T-helper 1 cell treated with Interleukin-12 subunit alpha and Interleukin-12 subunit beta and Interleukin-4 antibody, amounts not matched to agents 30 μg/mL and 1 μg/mL, for 36 hours (primary cell): ENCODE measurements at regions not wholly inside any gene's neighbourhood (a gene's known extent, or its start where the extent isn't known, plus 50 kb on each side); places are given as distances from the start of the nearest gene placed in this dataset.
"Not testable (repeated sequence)": the region's sequence is repeated elsewhere in the genome, so short reads cannot be mapped to it uniquely, and the experiment has no call there.

Experiments used
- H3K27ac Mint-ChIP-seq: one replicate; pipeline ENCODE4 v1.8.0; 2021; ENCODE audit warnings: mild to moderate bottlenecking, mixed read lengths
- H3K27me3 Mint-ChIP-seq: one replicate; pipeline ENCODE4 v1.8.0; 2021; ENCODE audit warnings: low read depth, mixed read lengths
- H3K36me3 Mint-ChIP-seq: one replicate; pipeline ENCODE4 v1.8.0; 2021; ENCODE audit warnings: low read depth, mixed read lengths
- H3K4me1 Mint-ChIP-seq: one replicate; pipeline ENCODE4 v1.8.0; 2021; ENCODE audit warnings: low read depth, mixed read lengths
- H3K4me3 Mint-ChIP-seq: one replicate; pipeline ENCODE4 v1.8.0; 2021; ENCODE audit warnings: mild to moderate bottlenecking, moderate library complexity, mixed read lengths
- H3K9me3 Mint-ChIP-seq: one replicate; pipeline ENCODE4 v1.8.0; 2021; ENCODE audit warnings: mixed read lengths

GRCh38 chr18:1665079-1665478 lies 760.4 kb downstream of the ADCYAP1 start:
- no peaks in the 10 kb centered on the region for H3K36me3 Mint-ChIP-seq
- H3K9me3 Mint-ChIP-seq, result no peaks in the 10 kb centered on the region
- H3K27me3 Mint-ChIP-seq, result no peaks in the 10 kb centered on the region
- H3K4me3 Mint-ChIP-seq, result no peak overlapping the region
- H3K4me1 Mint-ChIP-seq, result no peaks in the 10 kb centered on the region
- no peak overlapping the region for H3K27ac Mint-ChIP-seq

GRCh38 chr18:1668279-1668678 lies 763.6 kb downstream of the ADCYAP1 start:
- no peaks in the 10 kb centered on the region for H3K36me3 Mint-ChIP-seq
- no peaks in the 10 kb centered on the region for H3K4me1 Mint-ChIP-seq
- H3K27me3 Mint-ChIP-seq, result no peaks in the 10 kb centered on the region
- no peak overlapping the region for H3K27ac Mint-ChIP-seq
- H3K9me3 Mint-ChIP-seq, result no peaks in the 10 kb centered on the region
- no peak overlapping the region for H3K4me3 Mint-ChIP-seq

- H3K9me3 Mint-ChIP-seq, H3K27me3 Mint-ChIP-seq, H3K36me3 Mint-ChIP-seq, H3K4me3 Mint-ChIP-seq, H3K27ac Mint-ChIP-seq, H3K4me1 Mint-ChIP-seq: not testable (repeated sequence)
Observed at GRCh38 chr18:1671710-1672109, 767.0 kb downstream of the ADCYAP1 start.

GRCh38 chr18:1676387-1676786 lies 771.7 kb downstream of the ADCYAP1 start:
- Mint-ChIP-seq H3K4me3 (no peak overlapping the region), H3K36me3 (no peaks in the 10 kb centered on the region), H3K27me3 (no peaks in the 10 kb centered on the region), H3K9me3 (no peaks in the 10 kb centered on the region), H3K27ac (no peak overlapping the region), H3K4me1 (no peaks in the 10 kb centered on the region)

GRCh38 chr18:1680108-1680507 lies 775.4 kb downstream of the ADCYAP1 start:
- H3K4me1 Mint-ChIP-seq, result no peaks in the 10 kb centered on the region
- no peak overlapping the region for H3K27ac Mint-ChIP-seq
- H3K4me3 Mint-ChIP-seq, result no peak overlapping the region

GRCh38 chr18:1691863-1692262 lies 787.2 kb downstream of the ADCYAP1 start:
- H3K36me3 Mint-ChIP-seq, result no peaks in the 10 kb centered on the region
- no peaks in the 10 kb centered on the region for H3K27me3 Mint-ChIP-seq
- H3K4me3 Mint-ChIP-seq, result no peak overlapping the region
- H3K4me1 Mint-ChIP-seq, result no peaks in the 10 kb centered on the region
- H3K9me3 Mint-ChIP-seq, result no peaks in the 10 kb centered on the region
- no peak overlapping the region for H3K27ac Mint-ChIP-seq

More at GRCh38 chr18:1680108-1680507, 775.4 kb downstream of the ADCYAP1 start:
- Mint-ChIP-seq H3K36me3 (no peaks in the 10 kb centered on the region), H3K9me3 (no peaks in the 10 kb centered on the region), H3K27me3 (no peaks in the 10 kb centered on the region)

- no peaks in the 10 kb centered on the region for H3K9me3 Mint-ChIP-seq
- no peaks in the 10 kb centered on the region for H3K36me3 Mint-ChIP-seq
- H3K4me3 Mint-ChIP-seq, result no peak overlapping the region
- H3K4me1 Mint-ChIP-seq, result no peaks in the 10 kb centered on the region
- no peak overlapping the region for H3K27ac Mint-ChIP-seq
- no peaks in the 10 kb centered on the region for H3K27me3 Mint-ChIP-seq
Observed at GRCh38 chr18:1708006-1708405, 803.3 kb downstream of the ADCYAP1 start.

GRCh38 chr18:1710114-1710513 lies 805.4 kb downstream of the ADCYAP1 start:
- Mint-ChIP-seq H3K27ac (no peak overlapping the region), H3K36me3 (no peaks in the 10 kb centered on the region), H3K9me3 (no peaks in the 10 kb centered on the region), H3K4me3 (no peak overlapping the region), H3K4me1 (no peaks in the 10 kb centered on the region), H3K27me3 (no peaks in the 10 kb centered on the region)

GRCh38 chr18:1732143-1732542 lies 827.5 kb downstream of the ADCYAP1 start:
- Mint-ChIP-seq H3K4me1 (no peaks in the 10 kb centered on the region), H3K27ac (no peak overlapping the region), H3K4me3 (no peak overlapping the region), H3K36me3 (no peaks in the 10 kb centered on the region), H3K27me3 (no peaks in the 10 kb centered on the region), H3K9me3 (peaks cover 3% of the 10 kb centered on the region)

- H3K9me3 Mint-ChIP-seq, result no peaks in the 10 kb centered on the region
Observed at GRCh38 chr18:1746131-1746530, 825.2 kb downstream of the METTL4 start.

GRCh38 chr18:1751249-1751648 lies 820.1 kb downstream of the METTL4 start:
- Mint-ChIP-seq H3K27ac (no peak overlapping the region), H3K4me1 (no peaks in the 10 kb centered on the region), H3K27me3 (no peaks in the 10 kb centered on the region), H3K36me3 (no peaks in the 10 kb centered on the region), H3K9me3 (peaks cover 5% of the 10 kb centered on the region), H3K4me3 (no peak overlapping the region)

More at GRCh38 chr18:1746131-1746530, 825.2 kb downstream of the METTL4 start:
- Mint-ChIP-seq H3K27ac (no peak overlapping the region), H3K36me3 (no peaks in the 10 kb centered on the region), H3K4me3 (no peak overlapping the region), H3K4me1 (no peaks in the 10 kb centered on the region), H3K27me3 (no peaks in the 10 kb centered on the region)

GRCh38 chr18:1760901-1761300 lies 810.4 kb downstream of the METTL4 start:
- Mint-ChIP-seq H3K4me1 (no peaks in the 10 kb centered on the region), H3K27me3 (no peaks in the 10 kb centered on the region), H3K27ac (no peak overlapping the region), H3K4me3 (no peak overlapping the region), H3K36me3 (no peaks in the 10 kb centered on the region), H3K9me3 (no peaks in the 10 kb centered on the region)

- no peak overlapping the region for H3K27ac Mint-ChIP-seq
- no peaks in the 10 kb centered on the region for H3K36me3 Mint-ChIP-seq
- H3K27me3 Mint-ChIP-seq, result no peaks in the 10 kb centered on the region
- H3K4me1 Mint-ChIP-seq, result no peaks in the 10 kb centered on the region
- no peak overlapping the region for H3K4me3 Mint-ChIP-seq
- no peaks in the 10 kb centered on the region for H3K9me3 Mint-ChIP-seq
Observed at GRCh38 chr18:1774261-1774660, 797.0 kb downstream of the METTL4 start.

- Mint-ChIP-seq H3K9me3 (no peaks in the 10 kb centered on the region), H3K36me3 (no peaks in the 10 kb centered on the region), H3K4me1 (no peaks in the 10 kb centered on the region)
Observed at GRCh38 chr18:1777843-1778242, 793.5 kb downstream of the METTL4 start.

GRCh38 chr18:1778496-1779178 lies 792.7 kb downstream of the METTL4 start:
- Mint-ChIP-seq H3K27ac (no peak overlapping the region), H3K27me3 (no peaks in the 10 kb centered on the region), H3K36me3 (no peaks in the 10 kb centered on the region), H3K4me3 (no peak overlapping the region), H3K4me1 (no peaks in the 10 kb centered on the region), H3K9me3 (peaks cover 4% of the 10 kb centered on the region)

More at GRCh38 chr18:1777843-1778242, 793.5 kb downstream of the METTL4 start:
- Mint-ChIP-seq H3K4me3 (no peak overlapping the region), H3K27me3 (no peaks in the 10 kb centered on the region), H3K27ac (no peak overlapping the region)

GRCh38 chr18:1779587-1779986 lies 791.7 kb downstream of the METTL4 start:
- Mint-ChIP-seq H3K4me3 (no peak overlapping the region), H3K4me1 (no peaks in the 10 kb centered on the region), H3K27ac (no peak overlapping the region), H3K36me3 (no peaks in the 10 kb centered on the region), H3K9me3 (peaks cover 4% of the 10 kb centered on the region), H3K27me3 (no peaks in the 10 kb centered on the region)
